ENCODE measurements at regions not wholly inside any gene's neighbourhood (a gene's known extent, or its start where the extent isn't known, plus 50 kb on each side); places are given as distances from the start of the nearest gene placed in this dataset.

DNA sequence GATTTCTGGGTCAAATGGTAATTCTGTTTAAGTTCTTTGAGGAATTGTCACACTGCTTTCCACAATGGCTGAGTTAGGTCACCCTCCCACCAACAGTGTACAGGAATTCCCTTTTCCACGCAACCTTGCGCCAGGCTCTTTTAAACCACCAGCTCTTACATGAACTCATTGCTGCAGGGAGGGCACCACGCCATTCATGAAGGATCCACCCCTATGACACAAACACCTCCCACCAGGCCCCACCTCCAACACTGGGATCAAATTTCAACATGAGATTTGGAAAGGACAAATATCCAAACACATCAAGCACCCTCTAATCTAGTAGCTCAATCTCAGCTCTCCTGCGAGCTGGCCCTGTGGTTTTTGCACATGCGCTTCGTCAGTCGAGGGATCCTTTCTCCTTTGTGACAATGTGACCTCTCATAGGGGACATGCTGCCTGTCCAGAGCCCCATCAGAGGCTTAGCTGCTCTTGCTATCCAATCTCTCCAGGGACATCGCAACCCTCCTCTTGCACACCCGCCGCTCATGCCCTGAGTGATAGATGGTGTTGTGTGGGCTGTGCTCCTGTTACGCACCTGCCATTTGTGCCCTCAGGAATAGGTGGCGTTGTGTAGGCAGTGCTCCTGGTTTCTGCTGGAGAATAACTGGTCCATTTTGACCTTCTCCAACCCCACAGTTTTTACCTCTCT lies 328.0 kb downstream of the UQCRFS1 start:
- TF ChIP-seq EP300 (IDR thresholded peaks at IDR 0.05; ENCODE audit: borderline replicate concordance) (no peak), REST (IDR thresholded peaks at IDR 0.05; ENCODE audit: low read depth) (no peak), RAD21 (IDR thresholded peaks at IDR 0.05; ENCODE audit: low read depth) (no peak), TCF12 (IDR thresholded peaks at IDR 0.05; ENCODE audit: low read depth) (no peak), YY1 (IDR thresholded peaks at IDR 0.05; ENCODE audit: low read depth) (no peak), TEAD4 (IDR thresholded peaks at IDR 0.05) (no peak), MAX (IDR thresholded peaks at IDR 0.05) (no peak), CEBPB (IDR thresholded peaks at IDR 0.05) (no peak), ZBTB7A (IDR thresholded peaks at IDR 0.05; ENCODE audit: low read depth) (no peak), TAF1 (IDR thresholded peaks at IDR 0.05; ENCODE audit: low read depth) (no peak), NFIC (IDR thresholded peaks at IDR 0.05) (no peak), FOXM1 (IDR thresholded peaks at IDR 0.05; ENCODE audit: borderline replicate concordance, low read depth) (no peak), EGR1 (IDR thresholded peaks at IDR 0.05) (no peak), CREB1 (IDR thresholded peaks at IDR 0.05; ENCODE audit: low read depth) (no peak)

All from Ishikawa (cell line).